ENCODE measurements at regions not wholly inside any gene's neighbourhood (a gene's known extent, or its start where the extent isn't known, plus 50 kb on each side); places are given as distances from the start of the nearest gene placed in this dataset.

DNA sequence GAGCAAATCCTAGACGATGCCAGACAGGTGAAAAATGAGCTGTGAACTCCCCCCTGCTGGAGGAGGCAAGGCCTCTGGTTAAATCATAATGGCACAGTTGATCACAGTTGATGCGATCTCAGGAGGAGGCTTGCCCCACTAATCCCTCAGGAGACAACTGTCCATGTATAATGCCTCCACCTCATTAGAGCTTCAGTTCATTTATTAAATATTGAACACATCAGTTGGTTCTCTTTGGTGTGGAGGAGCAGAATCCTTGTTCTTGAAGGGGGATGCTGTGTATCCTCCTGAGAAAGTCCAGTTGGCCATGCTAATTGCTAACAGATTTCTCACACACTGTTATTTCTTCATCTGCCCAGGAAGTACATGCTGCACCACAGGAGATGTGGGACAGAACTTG is 290.5 kb downstream of the IGSF11 start:
- no peak for DNase-seq
- no peak overlapping the region for H4K91ac ChIP-seq (ENCODE audit: low read depth, low read length)
- H3K79me1 ChIP-seq (ENCODE audit: low read length) = no peaks in the 10 kb centered on the region
- no peak overlapping the region for H2AK5ac ChIP-seq (ENCODE audit: low read length)
- H2BK120ac ChIP-seq (ENCODE audit: insufficient read depth, low read length, poor library complexity) = no peak overlapping the region
- H4K8ac ChIP-seq (ENCODE audit: low read depth, low read length) = no peak overlapping the region
- no peaks in the 10 kb centered on the region for H3K4me1 ChIP-seq (ENCODE audit: control insufficient read depth in 1 of 2, insufficient read depth in 2 of 2, low read length in 2 of 2)
- no peak overlapping the region for H3K23ac ChIP-seq (ENCODE audit: low read length)
- no peak overlapping the region for H3K14ac ChIP-seq (ENCODE audit: low read length)
- no peak overlapping the region for H3K4me3 ChIP-seq (ENCODE audit: low read depth, low read length)
- no peaks in the 10 kb centered on the region for H3K79me2 ChIP-seq (ENCODE audit: control insufficient read depth, insufficient read depth, low read length, poor library complexity)
- H3K18ac ChIP-seq (ENCODE audit: low read length) = no peak overlapping the region
- no peak overlapping the region for H3K4ac ChIP-seq (ENCODE audit: low read depth, low read length)
- WGBS (ENCODE audit: extremely low coverage, insufficient coverage, insufficient read length) = no CpG with 5 or more reads among the region's 2 CpGs
- H2BK5ac ChIP-seq (ENCODE audit: low read depth, low read length, poor library complexity) = no peak overlapping the region
- no peaks in the 10 kb centered on the region for H3K9me3 ChIP-seq (ENCODE audit: insufficient read depth, low read depth, low read length)
- no peak overlapping the region for H3K4me2 ChIP-seq (ENCODE audit: low read length)
- no peaks in the 10 kb centered on the region for H3K36me3 ChIP-seq (ENCODE audit: control insufficient read depth in 1 of 2, insufficient read depth in 2 of 2, low read length in 2 of 2)
- H2BK12ac ChIP-seq (ENCODE audit: low read length) = no peak overlapping the region
- H3K27me3 ChIP-seq (ENCODE audit: insufficient read depth, low read length) = no peaks in the 10 kb centered on the region
- no peak overlapping the region for H3K27ac ChIP-seq (ENCODE audit: low read depth, low read length)
- no peak overlapping the region for H3K9ac ChIP-seq (ENCODE audit: low read length)
- H2AFZ ChIP-seq (ENCODE audit: insufficient read depth, low read length, poor library complexity) = no peak overlapping the region
- no peak overlapping the region for H4K12ac ChIP-seq (ENCODE audit: low read depth, low read length)

DNA sequence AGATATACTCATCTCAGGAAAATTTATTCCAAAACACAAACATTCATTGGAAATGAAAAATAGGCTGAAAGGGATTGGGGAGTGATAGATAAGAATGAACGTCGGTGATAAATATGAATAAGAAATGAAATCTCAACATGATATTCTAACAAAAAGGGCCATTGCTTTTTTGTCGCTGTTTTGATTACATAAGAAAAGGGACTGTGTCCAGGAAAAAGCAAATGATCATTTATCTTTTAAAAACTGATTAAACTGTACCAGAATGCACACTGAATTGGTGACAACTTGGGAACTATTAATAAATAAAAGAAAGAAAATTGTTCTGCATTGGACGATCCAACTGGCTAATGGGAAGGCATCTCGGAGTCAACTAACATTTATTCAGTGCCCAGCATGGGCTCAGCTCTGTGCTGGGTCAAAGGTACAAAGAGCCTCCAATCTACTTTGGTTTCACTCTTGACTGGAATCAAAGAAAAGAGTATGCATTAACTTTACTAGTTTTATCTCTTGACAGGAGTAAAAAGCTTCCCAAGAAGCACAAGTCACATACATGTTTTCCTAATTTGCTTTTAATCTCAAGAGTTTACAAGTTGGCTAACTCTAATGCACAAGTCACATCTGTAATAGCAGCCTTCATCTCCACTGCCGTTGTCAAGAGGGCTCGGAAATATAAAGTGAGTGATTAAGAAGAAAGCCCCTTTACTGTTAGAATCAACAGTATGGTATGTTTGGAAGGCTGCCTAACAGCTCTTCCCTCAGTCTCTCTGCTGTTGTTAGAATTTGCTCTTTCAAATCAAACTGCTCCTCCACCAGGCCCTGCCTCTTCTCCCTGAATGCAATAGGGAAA is 280.0 kb downstream of the IGSF11 start:
- Histone ChIP-seq H3K9me3 (ENCODE audit: insufficient read depth, low read depth, low read length) (no peaks in the 10 kb centered on the region), H3K23ac (ENCODE audit: low read length) (no peak overlapping the region), H3K9ac (ENCODE audit: low read length) (no peak overlapping the region), H4K12ac (ENCODE audit: low read depth, low read length) (no peak overlapping the region), H3K4me1 (ENCODE audit: control insufficient read depth in 1 of 2, insufficient read depth in 2 of 2, low read length in 2 of 2) (no peaks in the 10 kb centered on the region), H4K91ac (ENCODE audit: low read depth, low read length) (no peak overlapping the region), H2BK12ac (ENCODE audit: low read length) (no peak overlapping the region), H2AK5ac (ENCODE audit: low read length) (no peak overlapping the region), H3K36me3 (ENCODE audit: control insufficient read depth in 1 of 2, insufficient read depth in 2 of 2, low read length in 2 of 2) (no peaks in the 10 kb centered on the region), H2BK5ac (ENCODE audit: low read depth, low read length, poor library complexity) (no peak overlapping the region), H3K4ac (ENCODE audit: low read depth, low read length) (no peak overlapping the region), H2AFZ (ENCODE audit: insufficient read depth, low read length, poor library complexity) (no peak overlapping the region), H3K79me1 (ENCODE audit: low read length) (no peaks in the 10 kb centered on the region), H4K8ac (ENCODE audit: low read depth, low read length) (no peak overlapping the region), H3K14ac (ENCODE audit: low read length) (no peak overlapping the region), H2BK120ac (ENCODE audit: insufficient read depth, low read length, poor library complexity) (no peak overlapping the region), H3K27ac (ENCODE audit: low read depth, low read length) (no peak overlapping the region), H3K18ac (ENCODE audit: low read length) (no peak overlapping the region), H3K27me3 (ENCODE audit: insufficient read depth, low read length) (no peaks in the 10 kb centered on the region), H3K4me3 (ENCODE audit: low read depth, low read length) (no peak overlapping the region), H3K79me2 (ENCODE audit: control insufficient read depth, insufficient read depth, low read length, poor library complexity) (no peaks in the 10 kb centered on the region), H3K4me2 (ENCODE audit: low read length) (no peak overlapping the region)
- no peak for DNase-seq
- WGBS (ENCODE audit: extremely low coverage, insufficient coverage, insufficient read length) = 100% methylated on average over 2 of the region's 7 CpGs

- WGBS (ENCODE audit: extremely low coverage, insufficient coverage, insufficient read length) = no CpG with 5 or more reads among the region's 3 CpGs
- Histone ChIP-seq H2BK12ac (ENCODE audit: low read length) (no peak overlapping the region), H4K91ac (ENCODE audit: low read depth, low read length) (no peak overlapping the region), H4K8ac (ENCODE audit: low read depth, low read length) (no peak overlapping the region), H3K4me3 (ENCODE audit: low read depth, low read length) (no peak overlapping the region), H3K9me3 (ENCODE audit: insufficient read depth, low read depth, low read length) (no peaks in the 10 kb centered on the region), H2AK5ac (ENCODE audit: low read length) (no peak overlapping the region), H2AFZ (ENCODE audit: insufficient read depth, low read length, poor library complexity) (no peak overlapping the region), H3K4ac (ENCODE audit: low read depth, low read length) (no peak overlapping the region), H3K79me1 (ENCODE audit: low read length) (no peaks in the 10 kb centered on the region), H2BK120ac (ENCODE audit: insufficient read depth, low read length, poor library complexity) (no peak overlapping the region), H4K12ac (ENCODE audit: low read depth, low read length) (no peak overlapping the region), H3K4me2 (ENCODE audit: low read length) (no peak overlapping the region), H3K9ac (ENCODE audit: low read length) (no peak overlapping the region), H2BK5ac (ENCODE audit: low read depth, low read length, poor library complexity) (no peak overlapping the region), H3K27ac (ENCODE audit: low read depth, low read length) (no peak overlapping the region), H3K18ac (ENCODE audit: low read length) (no peak overlapping the region), H3K36me3 (ENCODE audit: control insufficient read depth in 1 of 2, insufficient read depth in 2 of 2, low read length in 2 of 2) (no peaks in the 10 kb centered on the region), H3K27me3 (ENCODE audit: insufficient read depth, low read length) (no peaks in the 10 kb centered on the region), H3K14ac (ENCODE audit: low read length) (no peak overlapping the region), H3K4me1 (ENCODE audit: control insufficient read depth in 1 of 2, insufficient read depth in 2 of 2, low read length in 2 of 2) (no peaks in the 10 kb centered on the region), H3K23ac (ENCODE audit: low read length) (no peak overlapping the region), H3K79me2 (ENCODE audit: control insufficient read depth, insufficient read depth, low read length, poor library complexity) (no peaks in the 10 kb centered on the region)
- no peak for DNase-seq
These were observed 279.3 kb downstream of the IGSF11 start for GRCh38 chr3:118755253-118755801.

DNA sequence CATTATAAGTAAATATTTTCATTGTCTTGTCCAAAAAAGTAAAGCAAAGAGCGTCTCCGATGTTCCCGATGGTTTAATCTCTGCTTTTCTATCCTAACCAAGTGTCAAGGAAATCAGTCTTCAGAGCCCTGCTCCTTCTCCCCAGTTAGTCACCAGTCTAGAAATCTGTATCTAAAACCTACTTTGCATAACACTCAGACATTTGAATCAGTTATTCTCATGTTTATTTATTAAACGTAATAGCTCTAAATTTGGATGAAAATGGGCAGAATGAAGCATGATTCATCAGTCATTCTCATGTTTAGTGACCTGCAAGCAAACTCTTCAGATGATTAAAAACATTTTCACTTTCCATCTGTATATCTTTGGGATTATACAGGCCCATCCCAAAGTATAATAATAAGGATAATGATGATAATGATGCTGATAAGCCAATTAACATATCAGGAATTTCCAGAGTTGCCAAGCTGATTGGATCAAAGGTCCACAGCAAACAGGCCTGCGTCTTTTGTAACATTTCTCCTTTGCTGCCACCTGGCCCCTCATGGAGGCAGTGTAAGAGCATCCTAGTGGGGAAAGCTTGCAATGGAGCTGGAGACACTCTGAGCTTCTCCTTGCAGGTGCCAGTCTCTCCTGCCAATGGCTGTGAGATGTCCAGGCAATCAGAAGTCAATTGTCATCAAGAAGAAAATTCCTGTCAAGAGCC is 273.9 kb downstream of the IGSF11 start:
- Histone ChIP-seq H3K4me1 (ENCODE audit: control insufficient read depth in 1 of 2, insufficient read depth in 2 of 2, low read length in 2 of 2) (no peaks in the 10 kb centered on the region), H3K79me1 (ENCODE audit: low read length) (no peaks in the 10 kb centered on the region), H3K4me2 (ENCODE audit: low read length) (no peak overlapping the region), H2BK12ac (ENCODE audit: low read length) (no peak overlapping the region), H3K14ac (ENCODE audit: low read length) (no peak overlapping the region), H3K9me3 (ENCODE audit: insufficient read depth, low read depth, low read length) (no peaks in the 10 kb centered on the region), H3K27me3 (ENCODE audit: insufficient read depth, low read length) (no peaks in the 10 kb centered on the region), H3K27ac (ENCODE audit: low read depth, low read length) (no peak overlapping the region), H2AFZ (ENCODE audit: insufficient read depth, low read length, poor library complexity) (no peak overlapping the region), H3K4ac (ENCODE audit: low read depth, low read length) (no peak overlapping the region), H2BK5ac (ENCODE audit: low read depth, low read length, poor library complexity) (no peak overlapping the region), H4K91ac (ENCODE audit: low read depth, low read length) (no peak overlapping the region), H3K9ac (ENCODE audit: low read length) (no peak overlapping the region), H3K36me3 (ENCODE audit: control insufficient read depth in 1 of 2, insufficient read depth in 2 of 2, low read length in 2 of 2) (no peaks in the 10 kb centered on the region), H4K8ac (ENCODE audit: low read depth, low read length) (no peak overlapping the region), H2AK5ac (ENCODE audit: low read length) (no peak overlapping the region), H2BK120ac (ENCODE audit: insufficient read depth, low read length, poor library complexity) (no peak overlapping the region), H3K79me2 (ENCODE audit: control insufficient read depth, insufficient read depth, low read length, poor library complexity) (no peaks in the 10 kb centered on the region), H3K4me3 (ENCODE audit: low read depth, low read length) (no peak overlapping the region), H4K12ac (ENCODE audit: low read depth, low read length) (no peak overlapping the region), H3K23ac (ENCODE audit: low read length) (no peak overlapping the region), H3K18ac (ENCODE audit: low read length) (no peak overlapping the region)
- no peak for DNase-seq
- WGBS (ENCODE audit: extremely low coverage, insufficient coverage, insufficient read length) = no CpG with 5 or more reads among the region's 5 CpGs

Data from trophoblast cell (in vitro differentiated cells and primary cell).